ENCODE measurements at regions not wholly inside any gene's neighbourhood (a gene's known extent, or its start where the extent isn't known, plus 50 kb on each side); places are given as distances from the start of the nearest gene placed in this dataset.

GRCh38 chr16:59385491-59385890, 651.4 kb upstream of the GOT2 start:
- no peaks in the 10 kb centered on the region for H3K27me3 ChIP-seq
- H3K9me3 ChIP-seq: no peaks in the 10 kb centered on the region
- H3K27ac ChIP-seq: no peak overlapping the region
- no peaks in the 10 kb centered on the region for H3K36me3 ChIP-seq
- no peak overlapping the region for H3K4me3 ChIP-seq
- no peak for DNase-seq (ENCODE audit: low spot score in 2 of 2)
- TF ChIP-seq CTCF (IDR thresholded peaks at IDR 0.05): no peak
- intact Hi-C loops (cut with DNase I): no loop called here
- no peaks in the 10 kb centered on the region for H3K4me1 ChIP-seq

- no peak overlapping the region for H3K4me3 ChIP-seq
- no peak overlapping the region for H3K27ac ChIP-seq
Observed at GRCh38 chr16:59373632-59374031, 639.5 kb upstream of the GOT2 start.

GRCh38 chr16:59370717-59371116, 636.6 kb upstream of the GOT2 start:
- no peak overlapping the region for H3K4me3 ChIP-seq
- H3K9me3 ChIP-seq: no peaks in the 10 kb centered on the region
- no peak for DNase-seq (ENCODE audit: low spot score in 2 of 2)
- H3K4me1 ChIP-seq: no peaks in the 10 kb centered on the region
- TF ChIP-seq CTCF (IDR thresholded peaks at IDR 0.05): no peak
- H3K27me3 ChIP-seq: no peaks in the 10 kb centered on the region
- H3K36me3 ChIP-seq: no peaks in the 10 kb centered on the region
- no peak overlapping the region for H3K27ac ChIP-seq
- intact Hi-C loops (cut with DNase I): no loop called here

More at GRCh38 chr16:59373632-59374031, 639.5 kb upstream of the GOT2 start:
- no peaks in the 10 kb centered on the region for H3K36me3 ChIP-seq
- no peaks in the 10 kb centered on the region for H3K27me3 ChIP-seq
- TF ChIP-seq CTCF (IDR thresholded peaks at IDR 0.05): no peak
- no peaks in the 10 kb centered on the region for H3K9me3 ChIP-seq
- no peak for DNase-seq (ENCODE audit: low spot score in 2 of 2)
- intact Hi-C loops (cut with DNase I): no loop called here
- no peaks in the 10 kb centered on the region for H3K4me1 ChIP-seq

GRCh38 chr16:59369523-59369922, 635.4 kb upstream of the GOT2 start:
- DNase-seq (ENCODE audit: low spot score in 2 of 2): no peak
- no peaks in the 10 kb centered on the region for H3K36me3 ChIP-seq
- intact Hi-C loops (cut with DNase I): no loop called here
- no peaks in the 10 kb centered on the region for H3K9me3 ChIP-seq
- H3K27ac ChIP-seq: no peak overlapping the region
- no peaks in the 10 kb centered on the region for H3K4me1 ChIP-seq
- no peak overlapping the region for H3K4me3 ChIP-seq
- no peak for TF ChIP-seq CTCF (IDR thresholded peaks at IDR 0.05)
- no peaks in the 10 kb centered on the region for H3K27me3 ChIP-seq

- no peak overlapping the region for H3K4me3 ChIP-seq
- no peaks in the 10 kb centered on the region for H3K4me1 ChIP-seq
- intact Hi-C loops (cut with DNase I): no loop called here
- H3K27ac ChIP-seq: no peak overlapping the region
- H3K9me3 ChIP-seq: no peaks in the 10 kb centered on the region
- H3K27me3 ChIP-seq: no peaks in the 10 kb centered on the region
- no peak for DNase-seq (ENCODE audit: low spot score in 2 of 2)
- no peak for TF ChIP-seq CTCF (IDR thresholded peaks at IDR 0.05)
- no peaks in the 10 kb centered on the region for H3K36me3 ChIP-seq
Observed at GRCh38 chr16:59368586-59368985, 634.5 kb upstream of the GOT2 start.

DNA sequence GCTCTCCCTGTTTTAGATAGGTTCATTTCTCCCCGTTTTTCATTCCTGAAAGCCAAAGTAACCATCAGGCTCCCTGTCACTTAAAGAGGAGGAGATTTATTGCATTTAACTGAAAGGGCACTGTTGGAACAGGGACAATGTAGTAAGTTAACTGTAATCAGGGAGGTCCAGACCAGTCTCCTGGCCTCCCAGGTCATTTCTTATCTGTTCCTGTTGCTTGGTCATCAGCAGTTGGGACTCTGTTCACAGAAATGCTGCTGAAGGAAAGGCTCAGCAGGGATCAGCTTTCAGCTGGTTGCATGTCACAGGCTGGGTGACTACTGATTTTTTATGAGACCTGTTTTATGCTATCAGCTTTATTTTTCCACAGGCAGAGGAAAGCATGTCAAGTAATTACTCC, 622.6 kb upstream of the GOT2 start:
- no peaks in the 10 kb centered on the region for H3K27me3 ChIP-seq
- H3K9me3 ChIP-seq: no peaks in the 10 kb centered on the region
- no peaks in the 10 kb centered on the region for H3K36me3 ChIP-seq
- no peak overlapping the region for H3K4me3 ChIP-seq
- TF ChIP-seq CTCF (IDR thresholded peaks at IDR 0.05): no peak
- no peak overlapping the region for H3K27ac ChIP-seq
- H3K4me1 ChIP-seq: no peaks in the 10 kb centered on the region
- intact Hi-C loops (cut with DNase I): no loop called here
- DNase-seq (ENCODE audit: low spot score in 2 of 2): no peak
